Hepatocyte (in vitro differentiated cells): ENCODE measurements at regions not wholly inside any gene's neighbourhood (a gene's known extent, or its start where the extent isn't known, plus 50 kb on each side); places are given as distances from the start of the nearest gene placed in this dataset.

Experiments
- EZH2 ChIP-seq: fragments of 200-600 bp; sonication (generic); IDR thresholded peaks from 2 replicates; pipeline ENCODE4 v1.6.1; 2016; ENCODE audit warnings: antibody characterized with exemption, mild to moderate bottlenecking, borderline replicate concordance
- EZH2phosphoT487 ChIP-seq: fragments of 200-600 bp; sonication (generic); IDR thresholded peaks from one replicate; pipeline ENCODE4 v1.6.1; 2018; ENCODE audit warnings: antibody characterized with exemption, mild to moderate bottlenecking, low read depth, moderate library complexity; ENCODE audit not compliant: unreplicated experiment, severe bottlenecking
- TF ChIP-seq, protein P1 (sequence below): fragments of 200-600 bp; sonication (generic); IDR thresholded peaks from 2 replicates; pipeline ENCODE4 v1.5.1; 2016; ENCODE audit warnings: antibody characterized with exemption, mild to moderate bottlenecking; ENCODE audit not compliant: poor library complexity

- TF ChIP-seq, protein P1, sequence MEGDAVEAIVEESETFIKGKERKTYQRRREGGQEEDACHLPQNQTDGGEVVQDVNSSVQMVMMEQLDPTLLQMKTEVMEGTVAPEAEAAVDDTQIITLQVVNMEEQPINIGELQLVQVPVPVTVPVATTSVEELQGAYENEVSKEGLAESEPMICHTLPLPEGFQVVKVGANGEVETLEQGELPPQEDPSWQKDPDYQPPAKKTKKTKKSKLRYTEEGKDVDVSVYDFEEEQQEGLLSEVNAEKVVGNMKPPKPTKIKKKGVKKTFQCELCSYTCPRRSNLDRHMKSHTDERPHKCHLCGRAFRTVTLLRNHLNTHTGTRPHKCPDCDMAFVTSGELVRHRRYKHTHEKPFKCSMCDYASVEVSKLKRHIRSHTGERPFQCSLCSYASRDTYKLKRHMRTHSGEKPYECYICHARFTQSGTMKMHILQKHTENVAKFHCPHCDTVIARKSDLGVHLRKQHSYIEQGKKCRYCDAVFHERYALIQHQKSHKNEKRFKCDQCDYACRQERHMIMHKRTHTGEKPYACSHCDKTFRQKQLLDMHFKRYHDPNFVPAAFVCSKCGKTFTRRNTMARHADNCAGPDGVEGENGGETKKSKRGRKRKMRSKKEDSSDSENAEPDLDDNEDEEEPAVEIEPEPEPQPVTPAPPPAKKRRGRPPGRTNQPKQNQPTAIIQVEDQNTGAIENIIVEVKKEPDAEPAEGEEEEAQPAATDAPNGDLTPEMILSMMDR = no peak
- TF ChIP-seq EZH2phosphoT487 = no peak
- TF ChIP-seq EZH2 = no peak
Observed at GRCh38 chr9:2339416-2339815, 282.2 kb upstream of the VLDLR start.
